Stimulated activated CD8-positive, alpha-beta memory T cell treated with anti-CD3 and anti-CD28 coated beads, Interleukin-12 subunit alpha, Interleukin-12 subunit beta, amount 100 ng/mL, for 4 hours (primary cell): ENCODE measurements at regions not wholly inside any gene's neighbourhood (a gene's known extent, or its start where the extent isn't known, plus 50 kb on each side); places are given as distances from the start of the nearest gene placed in this dataset.
"Not testable (repeated sequence)": the region's sequence is repeated elsewhere in the genome, so short reads cannot be mapped to it uniquely, and the experiment has no call there.

Experiments
- DNase-seq: peaks from one replicate; pipeline ENCODE4 v3.0.0-alpha.2; 2020; ENCODE audit warnings: low read depth

- DNase-seq, result no peak
Measured at GRCh38 chr6:105713474-105714118, 310.7 kb upstream of the PREP start.

GRCh38 chr6:105711216-105711615, 308.3 kb upstream of the PREP start:
- DNase-seq, result no peak

- DNase-seq, result no peak
Measured at GRCh38 chr6:105705608-105706007, 302.7 kb upstream of the PREP start.

GRCh38 chr6:105695461-105695860, 292.6 kb upstream of the PREP start:
- DNase-seq, result no peak

- DNase-seq, result no peak
Measured at GRCh38 chr6:105692613-105693215, 289.8 kb upstream of the PREP start.

GRCh38 chr6:105691971-105692370, 289.1 kb upstream of the PREP start:
- no peak for DNase-seq

- no peak for DNase-seq
Measured at GRCh38 chr6:105691081-105691480, 288.2 kb upstream of the PREP start.

GRCh38 chr6:105688573-105688972, 285.7 kb upstream of the PREP start:
- DNase-seq, result no peak

- not testable (repeated sequence) for DNase-seq
Measured at GRCh38 chr6:105686793-105687192, 283.9 kb upstream of the PREP start.

- DNase-seq, result no peak
Measured at GRCh38 chr6:105681061-105681460, 278.2 kb upstream of the PREP start.

GRCh38 chr6:105680131-105680530, 277.2 kb upstream of the PREP start:
- DNase-seq, result no peak

GRCh38 chr6:105678516-105678915, 275.6 kb upstream of the PREP start:
- DNase-seq, result no peak

- DNase-seq, result no peak
Measured at GRCh38 chr6:105677671-105678475, 275.0 kb upstream of the PREP start.

GRCh38 chr6:105676857-105677256, 274.0 kb upstream of the PREP start:
- DNase-seq, result no peak

- no peak for DNase-seq
Measured at GRCh38 chr6:105675715-105676397, 273.0 kb upstream of the PREP start.

GRCh38 chr6:105672856-105673538, 270.1 kb upstream of the PREP start:
- DNase-seq, result not testable (repeated sequence)

GRCh38 chr6:105669232-105669631, 266.4 kb upstream of the PREP start:
- no peak for DNase-seq

- DNase-seq, result no peak
Measured at GRCh38 chr6:105667056-105667455, 264.2 kb upstream of the PREP start.

GRCh38 chr6:105664931-105665330, 262.0 kb upstream of the PREP start:
- no peak for DNase-seq

- DNase-seq, result no peak
Measured at GRCh38 chr6:105651969-105652368, 249.1 kb upstream of the PREP start.

GRCh38 chr6:105650347-105650746, 247.5 kb upstream of the PREP start:
- DNase-seq, result no peak

GRCh38 chr6:105649192-105649591, 246.3 kb upstream of the PREP start:
- no peak for DNase-seq
